ENCODE measurements at regions not wholly inside any gene's neighbourhood (a gene's known extent, or its start where the extent isn't known, plus 50 kb on each side); places are given as distances from the start of the nearest gene placed in this dataset.

DNA sequence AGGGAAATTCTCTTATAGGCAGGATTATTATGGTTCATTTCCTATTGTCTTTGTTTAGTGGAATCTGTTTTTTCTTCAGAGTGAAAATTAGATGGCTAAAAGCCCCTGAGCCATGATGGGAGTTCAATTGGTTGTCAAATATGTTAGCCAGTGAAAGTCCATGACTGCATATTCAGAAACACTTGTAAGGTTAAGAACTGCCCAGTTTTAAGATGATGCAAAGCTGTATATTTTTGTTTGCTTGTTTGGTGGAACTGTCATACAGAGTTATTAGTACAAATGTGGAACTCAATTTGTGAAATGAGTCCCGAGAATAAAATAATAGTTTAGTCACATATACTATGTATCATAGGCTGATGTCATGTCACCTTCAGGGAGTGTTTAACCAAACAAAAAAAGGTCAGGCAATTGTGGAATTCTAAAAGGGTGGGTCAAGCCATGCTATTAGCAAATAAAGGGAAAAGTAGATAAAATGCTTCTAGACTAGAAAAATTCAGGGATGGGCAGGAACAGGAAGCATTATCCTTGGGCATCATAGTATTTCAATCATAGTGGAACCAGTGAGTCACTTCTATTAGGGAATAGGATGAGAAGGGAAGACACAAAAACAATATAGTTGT, 248.3 kb upstream of the SLITRK1 start:
- no peak for TF ChIP-seq TARDBP (IDR thresholded peaks at IDR 0.05; ENCODE audit: borderline replicate concordance)
- TF ChIP-seq, protein P1, sequence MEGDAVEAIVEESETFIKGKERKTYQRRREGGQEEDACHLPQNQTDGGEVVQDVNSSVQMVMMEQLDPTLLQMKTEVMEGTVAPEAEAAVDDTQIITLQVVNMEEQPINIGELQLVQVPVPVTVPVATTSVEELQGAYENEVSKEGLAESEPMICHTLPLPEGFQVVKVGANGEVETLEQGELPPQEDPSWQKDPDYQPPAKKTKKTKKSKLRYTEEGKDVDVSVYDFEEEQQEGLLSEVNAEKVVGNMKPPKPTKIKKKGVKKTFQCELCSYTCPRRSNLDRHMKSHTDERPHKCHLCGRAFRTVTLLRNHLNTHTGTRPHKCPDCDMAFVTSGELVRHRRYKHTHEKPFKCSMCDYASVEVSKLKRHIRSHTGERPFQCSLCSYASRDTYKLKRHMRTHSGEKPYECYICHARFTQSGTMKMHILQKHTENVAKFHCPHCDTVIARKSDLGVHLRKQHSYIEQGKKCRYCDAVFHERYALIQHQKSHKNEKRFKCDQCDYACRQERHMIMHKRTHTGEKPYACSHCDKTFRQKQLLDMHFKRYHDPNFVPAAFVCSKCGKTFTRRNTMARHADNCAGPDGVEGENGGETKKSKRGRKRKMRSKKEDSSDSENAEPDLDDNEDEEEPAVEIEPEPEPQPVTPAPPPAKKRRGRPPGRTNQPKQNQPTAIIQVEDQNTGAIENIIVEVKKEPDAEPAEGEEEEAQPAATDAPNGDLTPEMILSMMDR (IDR thresholded peaks at IDR 0.05 in 2 of 3, conservative IDR thresholded peaks at IDR 0.05 in 1 of 3; ENCODE audit: control insufficient read depth in 2 of 3, extremely low read depth in 1 of 3, insufficient read depth in 1 of 3, low read depth in 3 of 3, low read length in 3 of 3) = no peak
- TF ChIP-seq HDAC6 (IDR thresholded peaks at IDR 0.05; ENCODE audit: unreplicated experiment) = no peak
- no peak for TF ChIP-seq SMC3 (IDR thresholded peaks at IDR 0.05; ENCODE audit: borderline replicate concordance, low read length)
- no peak for TF ChIP-seq CEBPB (IDR thresholded peaks at IDR 0.05; ENCODE audit: borderline replicate concordance in 1 of 2, low read depth in 2 of 2, low read length in 2 of 2)
- no peak for TF ChIP-seq POLR2A (IDR thresholded peaks at IDR 0.05; ENCODE audit: low read depth, low read length)
- no peak for TF ChIP-seq MTA3 (IDR thresholded peaks at IDR 0.05; ENCODE audit: borderline replicate concordance, low read length)
- TF ChIP-seq, protein P2, sequence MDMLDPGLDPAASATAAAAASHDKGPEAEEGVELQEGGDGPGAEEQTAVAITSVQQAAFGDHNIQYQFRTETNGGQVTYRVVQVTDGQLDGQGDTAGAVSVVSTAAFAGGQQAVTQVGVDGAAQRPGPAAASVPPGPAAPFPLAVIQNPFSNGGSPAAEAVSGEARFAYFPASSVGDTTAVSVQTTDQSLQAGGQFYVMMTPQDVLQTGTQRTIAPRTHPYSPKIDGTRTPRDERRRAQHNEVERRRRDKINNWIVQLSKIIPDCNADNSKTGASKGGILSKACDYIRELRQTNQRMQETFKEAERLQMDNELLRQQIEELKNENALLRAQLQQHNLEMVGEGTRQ (IDR thresholded peaks at IDR 0.05; ENCODE audit: borderline replicate concordance, low read depth, low read length) = no peak
- no peak for TF ChIP-seq SP1 (IDR thresholded peaks at IDR 0.05; ENCODE audit: low read depth, low read length)
